Calu3 (cell line): ENCODE measurements at regions not wholly inside any gene's neighbourhood (a gene's known extent, or its start where the extent isn't known, plus 50 kb on each side); places are given as distances from the start of the nearest gene placed in this dataset.

Experiments
- BruUV-seq: library from RNA; stranded (reverse); fragments of 400-500 nt; replicated peaks from 2 replicates; lab custom pipeline; 2021; lab: Mats Ljungman, UMichigan
- CTCF ChIA-PET: fragments of 300-600 bp; sonication (Branson Sonifier 250); formaldehyde crosslinking; loops from one replicate; lab custom pipeline; 2022; ENCODE audit warnings: antibody characterized with exemption; lab: Charles Lee
- DNase-seq: peaks from one replicate; pipeline ENCODE4 v3.0.0; 2022
- H3K27ac Mint-ChIP-seq: one replicate; pipeline ENCODE4 v1.8.0; 2022; ENCODE audit warnings: mixed read lengths; ENCODE audit not compliant: unreplicated experiment
- H3K27me3 Mint-ChIP-seq: one replicate; pipeline ENCODE4 v1.8.0; 2022; ENCODE audit warnings: mixed read lengths; ENCODE audit not compliant: unreplicated experiment
- H3K36me3 Mint-ChIP-seq: one replicate; pipeline ENCODE4 v1.8.0; 2022; ENCODE audit warnings: mild to moderate bottlenecking, moderate library complexity, mixed read lengths; ENCODE audit not compliant: insufficient read depth, unreplicated experiment
- H3K4me1 Mint-ChIP-seq: one replicate; pipeline ENCODE4 v1.8.0; 2022; ENCODE audit warnings: mild to moderate bottlenecking, low read depth, mixed read lengths; ENCODE audit not compliant: unreplicated experiment
- H3K4me3 Mint-ChIP-seq: one replicate; pipeline ENCODE4 v1.8.0; 2022; ENCODE audit warnings: mild to moderate bottlenecking, low read depth, moderate library complexity, mixed read lengths; ENCODE audit not compliant: unreplicated experiment
- H3K9me3 Mint-ChIP-seq: one replicate; pipeline ENCODE4 v1.8.0; 2022; ENCODE audit warnings: low read depth, mixed read lengths; ENCODE audit not compliant: unreplicated experiment
- CTCF ChIP-seq: fragments of 200-600 bp; IDR thresholded peaks from one replicate; pipeline ENCODE4 v1.8.0; 2022; ENCODE audit warnings: antibody characterized with exemption; ENCODE audit not compliant: unreplicated experiment
- intact Hi-C: fragments of 100-400 bp; cut with micrococcal nuclease; formaldehyde crosslinking; loops from one replicate; pipeline ENCODE4 v1.10.0; 2022; ENCODE audit not compliant: unreplicated experiment

- H3K36me3 Mint-ChIP-seq: no peaks in the 10 kb centered on the region
- no peaks in the 10 kb centered on the region for H3K27me3 Mint-ChIP-seq
- peaks cover 8% of the 10 kb centered on the region for H3K4me1 Mint-ChIP-seq
- CTCF ChIA-PET: interaction anchor here (0.6 kb wide), 1 partner anchor 21 kb away, joined by 4 read pairs; no protein-coding TSS in a partner anchor
- H3K4me3 Mint-ChIP-seq: no peak overlapping the region
- no TSS peak for BruUV-seq
- H3K9me3 Mint-ChIP-seq: no peaks in the 10 kb centered on the region
- DNase-seq: no peak
- H3K27ac Mint-ChIP-seq: no peak overlapping the region
- intact Hi-C loops: loop anchor here (10.0 kb wide), 1 partner anchor 105 kb away; no protein-coding TSS in a partner anchor
- TF ChIP-seq CTCF: no peak
Measured at GRCh38 chr20:22459754-22460153, 124.6 kb downstream of the FOXA2 start.

GRCh38 chr20:22456109-22456508 is 128.3 kb downstream of the FOXA2 start:
- TF ChIP-seq CTCF: no peak
- Mint-ChIP-seq H3K9me3 (no peaks in the 10 kb centered on the region), H3K27me3 (no peaks in the 10 kb centered on the region), H3K27ac (no peak overlapping the region), H3K4me1 (no peaks in the 10 kb centered on the region), H3K36me3 (no peaks in the 10 kb centered on the region), H3K4me3 (no peak overlapping the region)
- no TSS peak for BruUV-seq
- CTCF ChIA-PET: no interaction called here
- intact Hi-C loops: no loop called here
- DNase-seq: no peak

GRCh38 chr20:22455259-22455658 is 129.1 kb downstream of the FOXA2 start:
- DNase-seq: no peak
- no peak for TF ChIP-seq CTCF
- intact Hi-C loops: no loop called here
- CTCF ChIA-PET: no interaction called here
- no peaks in the 10 kb centered on the region for H3K27me3 Mint-ChIP-seq
- H3K9me3 Mint-ChIP-seq: no peaks in the 10 kb centered on the region
- no peak overlapping the region for H3K27ac Mint-ChIP-seq
- no peaks in the 10 kb centered on the region for H3K4me1 Mint-ChIP-seq
- H3K4me3 Mint-ChIP-seq: no peak overlapping the region
- BruUV-seq: no TSS peak
- no peaks in the 10 kb centered on the region for H3K36me3 Mint-ChIP-seq

GRCh38 chr20:22453244-22454080 is 130.9 kb downstream of the FOXA2 start:
- no peak for DNase-seq
- no peaks in the 10 kb centered on the region for H3K9me3 Mint-ChIP-seq
- no peak overlapping the region for H3K4me3 Mint-ChIP-seq
- BruUV-seq: no TSS peak
- intact Hi-C loops: loop anchor here (5.0 kb wide), 1 partner anchor 66 kb away; no protein-coding TSS in a partner anchor
- H3K36me3 Mint-ChIP-seq: no peaks in the 10 kb centered on the region
- CTCF ChIA-PET: interaction anchor here (0.9 to 1.1 kb wide), 2 partner anchors 37 to 133 kb away, joined by 3 to 6 read pairs; no protein-coding TSS in a partner anchor
- no peaks in the 10 kb centered on the region for H3K27me3 Mint-ChIP-seq
- TF ChIP-seq CTCF: peak; percentile 26
- H3K4me1 Mint-ChIP-seq: no peaks in the 10 kb centered on the region
- H3K27ac Mint-ChIP-seq: no peak overlapping the region
